Activated CD4-positive, alpha-beta T cell treated with anti-CD3 and anti-CD28 coated beads for 48 hours (primary cell): ENCODE measurements at regions not wholly inside any gene's neighbourhood (a gene's known extent, or its start where the extent isn't known, plus 50 kb on each side); places are given as distances from the start of the nearest gene placed in this dataset.

Experiments
- DNase-seq: peaks from one replicate; pipeline ENCODE4 v3.0.0-alpha.2; 2020

DNA sequence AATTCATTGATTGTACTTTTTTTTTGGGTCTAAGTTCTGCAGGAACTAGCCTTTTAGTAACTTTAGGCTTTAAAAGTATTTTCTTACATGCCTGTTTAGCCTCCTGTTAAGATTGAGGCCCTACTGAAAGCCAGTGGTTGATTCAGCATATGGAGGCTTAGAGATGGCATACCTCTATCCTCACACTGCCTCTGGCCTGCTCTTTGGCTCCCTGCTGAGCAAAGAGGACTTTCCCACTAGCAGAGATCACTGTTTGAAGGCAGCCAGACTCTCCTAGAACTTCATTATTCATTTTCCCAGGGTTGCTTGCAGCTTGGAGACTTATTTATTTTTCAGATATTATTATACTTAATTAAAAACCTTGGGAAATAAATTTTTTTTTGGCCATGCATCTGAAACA is 405.6 kb upstream of the MEX3C start:
- no peak for DNase-seq

DNA sequence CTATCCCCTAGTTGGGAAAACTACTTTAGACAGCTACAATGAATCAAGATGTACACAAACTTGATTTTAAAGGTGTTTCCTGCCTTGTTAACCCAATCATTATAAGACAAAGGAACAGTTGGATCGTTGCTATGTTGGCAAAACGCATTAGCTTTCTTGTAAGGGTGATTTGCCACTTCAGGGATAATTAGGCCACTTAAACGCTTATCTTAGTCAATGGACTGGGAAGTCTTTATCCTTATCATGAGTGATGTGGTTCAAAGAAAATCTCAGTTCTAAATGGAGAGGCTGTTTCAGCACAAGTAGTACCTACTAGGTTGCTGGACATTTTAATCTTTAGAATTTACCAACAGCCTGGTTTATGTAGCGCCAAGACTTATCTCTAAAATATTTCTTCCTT is 406.1 kb upstream of the MEX3C start:
- DNase-seq, result no peak

DNA sequence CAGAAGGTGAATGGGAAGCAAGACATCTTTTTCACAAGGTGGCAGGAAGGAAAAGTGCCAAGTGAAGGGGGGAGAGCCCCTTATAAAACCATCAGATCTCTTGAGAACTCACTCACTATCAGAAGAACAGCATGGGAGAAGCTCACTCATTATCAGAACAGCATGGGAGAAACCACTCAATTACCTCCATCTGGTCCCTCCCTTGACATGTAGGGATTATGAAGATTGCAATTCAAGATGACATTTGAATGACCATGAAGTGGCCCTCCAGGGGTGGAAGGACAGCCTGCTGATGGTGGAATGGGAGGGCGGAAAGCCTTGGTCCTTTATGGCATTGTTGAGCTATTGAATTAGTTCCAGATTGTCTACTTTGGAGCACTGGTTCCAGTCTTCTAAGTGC is 413.0 kb upstream of the MEX3C start:
- no peak for DNase-seq

DNA sequence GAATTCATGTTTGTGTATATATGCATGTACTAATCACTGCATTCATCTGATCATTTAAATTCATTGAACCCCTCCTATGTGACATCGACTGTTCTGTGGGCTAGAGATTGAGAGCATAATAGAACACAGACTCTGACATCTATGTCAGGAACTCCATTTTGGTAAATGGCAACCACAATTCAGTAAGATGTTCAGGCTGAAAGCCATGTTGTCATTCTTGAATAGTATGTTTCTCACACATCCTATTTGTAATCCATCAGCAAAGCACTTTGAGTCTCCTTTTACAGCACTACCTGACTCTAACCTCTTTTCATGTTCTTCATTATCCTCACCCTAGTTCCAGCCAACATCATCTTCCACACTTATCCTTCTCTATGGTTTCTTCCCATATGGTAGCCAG is 413.8 kb upstream of the MEX3C start:
- DNase-seq, result no peak

DNA sequence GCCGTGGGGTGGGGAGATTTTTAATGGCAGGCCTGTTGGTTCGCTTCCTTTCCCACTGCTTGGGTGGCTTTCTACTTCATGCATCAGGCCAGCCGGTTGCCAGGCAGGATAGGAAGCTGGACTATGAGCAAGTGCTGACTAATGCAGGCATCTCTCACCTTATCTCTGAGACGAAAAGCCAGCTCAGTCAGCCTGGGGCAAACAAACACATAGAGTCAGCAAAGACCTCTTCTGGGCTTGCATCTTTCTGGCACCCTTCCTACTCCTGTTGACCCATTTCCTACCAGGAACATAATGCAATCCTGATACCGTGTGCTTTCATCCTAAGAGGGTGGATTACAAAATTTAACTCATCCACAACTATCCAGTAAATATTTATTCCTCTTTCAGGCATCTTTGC is 416.6 kb upstream of the MEX3C start:
- no peak for DNase-seq

DNA sequence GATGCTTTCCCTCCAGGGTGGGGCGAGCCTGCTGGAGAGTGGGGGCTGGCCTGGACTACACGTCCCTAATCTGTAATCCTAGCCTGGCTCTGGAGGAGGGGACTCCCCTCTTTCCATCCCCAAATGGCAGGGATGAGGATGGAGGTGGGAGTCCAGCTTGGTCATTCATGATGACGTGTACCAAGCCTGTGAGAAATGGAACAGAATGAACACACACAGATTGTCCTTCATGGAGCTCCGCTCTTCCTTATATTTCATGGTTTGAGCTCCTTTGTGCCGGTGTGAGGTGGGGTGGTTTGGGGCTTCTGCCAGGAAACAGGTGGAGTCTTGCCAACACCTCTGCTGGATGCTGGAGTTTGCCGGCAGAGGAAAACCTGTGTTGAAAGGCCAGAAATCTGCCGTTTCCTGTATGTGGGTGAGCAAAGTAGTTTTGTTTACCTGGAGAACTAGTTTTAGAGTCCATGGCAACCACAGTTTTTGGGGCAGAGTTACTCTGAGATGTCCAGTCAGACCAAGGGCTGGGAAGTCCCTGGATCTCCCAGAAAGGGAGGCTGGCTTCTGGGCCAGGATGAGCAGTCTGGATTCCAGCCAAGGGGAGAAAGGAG is 417.6 kb upstream of the MEX3C start:
- DNase-seq, result no peak

DNA sequence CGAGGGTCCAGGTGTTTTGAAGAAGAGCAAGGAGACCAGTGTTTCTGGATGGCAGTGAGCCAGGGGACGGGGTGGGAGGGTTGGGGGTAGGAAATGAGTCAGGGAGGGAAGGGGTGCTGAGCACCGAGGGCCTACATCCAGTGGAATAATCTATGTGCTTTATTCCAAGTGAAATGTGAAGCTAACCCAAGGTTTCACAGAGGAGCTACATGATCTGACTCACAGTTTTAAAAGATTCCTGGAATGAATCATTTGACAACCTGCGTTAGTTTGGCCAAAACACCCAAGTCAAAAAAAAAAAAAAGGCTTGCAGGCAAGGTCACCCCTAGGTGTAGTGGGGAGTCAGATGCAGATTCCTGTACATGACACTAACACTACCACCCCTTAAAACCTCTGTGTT is 419.7 kb upstream of the MEX3C start:
- DNase-seq, result no peak

DNA sequence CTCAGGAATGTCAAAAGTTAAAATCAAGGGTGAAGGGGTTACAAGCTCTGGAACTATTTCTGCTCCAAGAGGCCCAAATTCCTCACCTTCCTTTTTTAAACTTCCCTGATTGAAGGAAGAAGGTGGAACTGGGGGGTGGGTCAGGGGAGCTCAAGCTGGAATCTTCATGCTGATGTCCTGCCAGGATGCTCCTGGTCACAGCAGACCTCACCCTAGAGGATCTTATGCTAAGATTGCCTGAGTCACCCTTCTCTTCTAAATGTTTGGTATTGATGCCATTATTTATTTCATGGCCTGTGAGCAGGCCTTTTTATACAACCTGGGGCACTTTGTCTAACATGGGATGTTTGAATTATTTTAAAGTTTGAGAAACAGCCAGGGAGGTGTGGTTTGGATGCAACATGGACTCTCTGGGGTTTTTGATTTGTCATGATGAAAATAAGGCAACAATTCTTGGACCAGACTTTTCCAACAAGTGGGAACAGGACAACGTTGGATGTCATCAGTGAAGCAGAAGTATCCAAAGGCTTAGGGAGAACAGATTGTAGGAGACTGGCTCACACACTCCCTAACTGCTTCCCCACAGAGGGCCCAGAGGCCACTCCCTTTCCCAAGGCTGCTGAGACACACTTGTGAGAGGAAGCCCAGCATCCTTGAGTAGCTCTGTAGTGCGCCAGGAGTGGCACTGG is 420.2 kb upstream of the MEX3C start:
- DNase-seq, result no peak

DNA sequence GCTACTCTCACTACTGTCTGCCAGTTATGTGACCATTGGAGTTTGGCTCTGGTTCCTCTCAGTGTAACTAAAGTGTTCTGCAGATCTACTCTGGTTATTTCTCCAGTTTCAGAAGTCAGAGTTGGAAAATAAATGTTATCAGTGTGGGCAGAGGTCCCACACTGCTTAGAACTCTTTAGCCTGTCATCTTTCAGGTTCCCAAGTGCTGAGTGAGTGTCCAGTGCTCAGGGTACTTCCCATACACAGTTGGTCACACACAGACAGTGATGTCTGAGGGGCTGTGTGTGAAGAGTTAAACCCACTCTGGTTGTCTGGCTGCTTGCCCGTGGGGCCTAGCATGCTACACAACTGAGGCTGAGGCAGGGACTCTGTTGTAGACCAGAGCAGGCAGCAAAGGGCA is 421.8 kb upstream of the MEX3C start:
- DNase-seq, result no peak

DNA sequence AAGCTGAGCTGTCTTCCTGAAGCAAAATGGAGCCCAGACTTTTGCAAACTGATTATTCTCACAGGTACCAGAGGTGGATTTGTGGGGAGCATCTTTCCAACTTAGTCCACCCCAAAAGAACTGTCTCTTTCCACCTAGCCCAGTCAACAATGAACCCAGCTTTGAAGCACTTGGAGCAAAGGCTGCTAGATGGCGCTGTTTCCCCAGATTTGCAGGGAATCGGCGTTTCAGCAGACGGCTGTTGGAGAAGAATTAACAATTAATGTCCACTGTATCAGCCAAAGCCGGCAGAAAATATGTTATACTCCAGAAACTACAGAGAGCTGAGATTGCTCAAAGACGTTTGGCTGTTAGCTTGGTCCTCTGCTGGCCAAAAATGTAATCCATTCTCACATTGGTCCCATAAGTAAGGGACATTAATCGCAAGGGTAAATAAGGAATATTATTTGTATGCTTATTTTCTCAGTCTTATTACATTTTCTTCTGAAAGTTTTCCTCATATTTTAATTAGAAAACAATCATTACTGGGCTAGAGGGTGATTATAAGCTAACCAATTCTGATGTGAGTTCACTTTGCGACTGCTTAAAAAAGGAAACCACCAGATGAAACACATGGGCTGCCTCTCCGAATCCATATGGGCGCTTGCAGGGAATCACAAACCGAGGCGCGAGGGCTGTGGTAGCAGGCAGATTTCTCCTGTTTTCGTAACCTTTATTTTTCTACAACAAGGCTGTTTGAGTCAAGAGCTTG is 423.8 kb upstream of the MEX3C start:
- peak; percentile 61 for DNase-seq

DNA sequence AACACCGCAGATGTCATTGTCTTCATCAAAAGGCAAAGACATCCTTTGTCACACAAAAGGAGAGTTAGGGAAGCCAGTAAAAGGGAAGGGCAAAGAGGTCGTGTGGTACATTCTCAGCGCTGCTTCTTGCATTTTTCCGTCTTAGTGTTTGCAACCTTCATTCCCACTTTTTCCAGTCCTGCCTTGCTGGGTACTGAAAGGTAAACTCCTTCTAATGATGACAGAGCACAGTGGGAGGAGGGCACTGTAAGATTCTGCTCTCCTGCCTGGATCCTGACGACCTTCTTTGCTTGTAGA is 424.3 kb upstream of the MEX3C start:
- no peak for DNase-seq

DNA sequence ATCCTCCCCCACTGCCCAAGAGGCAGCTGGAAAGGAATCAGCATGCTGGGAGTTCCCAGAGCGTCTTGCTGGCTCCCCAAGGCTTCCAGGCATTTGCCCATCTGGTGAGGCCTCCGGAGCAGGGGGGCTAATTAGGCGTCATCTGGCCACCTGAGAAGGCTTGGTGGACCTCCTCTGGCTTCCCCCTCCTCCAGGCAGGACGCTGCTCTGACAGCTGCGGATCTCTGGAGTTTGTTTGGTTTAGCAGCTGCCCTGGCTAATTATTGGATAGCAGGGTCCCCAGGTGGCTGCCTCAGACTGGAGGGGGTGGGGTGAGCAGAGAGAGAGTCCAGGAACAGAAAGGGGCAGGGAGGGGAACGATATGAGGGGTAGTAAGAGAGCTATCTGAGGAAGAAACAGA is 425.2 kb upstream of the MEX3C start:
- no peak for DNase-seq

DNA sequence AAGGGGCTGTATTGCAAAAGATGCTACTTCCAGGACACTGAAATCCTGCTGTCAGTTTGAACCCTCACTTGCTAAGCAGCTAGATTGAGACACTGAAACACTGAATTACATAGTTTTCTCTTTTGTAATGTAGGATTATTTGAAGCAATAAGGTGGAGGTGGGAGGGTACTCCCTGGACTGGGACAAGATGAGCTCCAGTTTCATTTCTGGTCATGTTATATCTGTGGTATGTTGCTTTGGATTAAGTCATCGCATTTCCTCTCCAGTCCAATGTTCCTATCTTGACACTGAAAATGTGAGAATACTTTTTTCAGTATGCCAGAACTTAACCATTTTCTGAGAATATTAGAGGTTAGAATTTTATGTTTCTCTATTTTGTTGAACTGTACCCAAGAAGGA is 426.2 kb upstream of the MEX3C start:
- no peak for DNase-seq

DNA sequence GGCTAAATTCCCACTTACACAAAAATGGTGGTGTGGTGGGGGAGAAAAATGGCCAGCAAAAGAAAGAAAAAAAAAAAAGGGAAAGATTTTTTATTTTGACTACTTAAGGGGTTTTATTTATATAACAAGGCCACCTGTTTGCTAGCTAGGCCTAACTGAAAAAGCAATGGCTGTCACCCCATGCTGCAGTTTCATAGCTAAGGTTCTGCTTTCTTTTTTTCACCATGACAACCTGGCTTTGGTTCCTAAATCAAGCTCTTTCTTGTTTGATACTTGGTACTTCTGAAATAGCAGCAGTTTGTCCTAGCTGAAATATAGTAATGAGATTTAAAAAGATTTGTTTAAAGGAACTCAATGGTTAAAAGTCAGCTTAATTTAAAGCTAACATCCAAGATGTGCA is 433.2 kb upstream of the MEX3C start:
- no peak for DNase-seq

DNA sequence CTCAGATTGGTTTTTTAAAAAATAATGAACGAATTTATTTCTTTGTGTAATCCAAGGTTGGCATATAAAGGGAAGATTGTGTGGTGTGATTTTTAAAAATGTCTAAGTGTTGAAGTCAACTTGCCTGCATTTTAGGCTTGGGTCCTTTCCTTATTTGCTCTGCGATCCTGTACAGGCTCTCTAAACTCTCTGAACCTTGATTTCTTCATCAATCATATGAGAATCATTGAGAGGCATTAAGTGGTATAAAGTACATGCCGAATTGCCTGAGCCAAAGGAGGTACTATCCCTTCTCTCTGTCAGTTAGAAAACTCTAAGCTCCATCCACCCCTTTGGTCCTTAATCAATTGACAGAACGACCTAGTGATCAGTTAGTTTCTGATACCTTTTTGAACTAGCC is 440.4 kb upstream of the MEX3C start:
- DNase-seq, result no peak

DNA sequence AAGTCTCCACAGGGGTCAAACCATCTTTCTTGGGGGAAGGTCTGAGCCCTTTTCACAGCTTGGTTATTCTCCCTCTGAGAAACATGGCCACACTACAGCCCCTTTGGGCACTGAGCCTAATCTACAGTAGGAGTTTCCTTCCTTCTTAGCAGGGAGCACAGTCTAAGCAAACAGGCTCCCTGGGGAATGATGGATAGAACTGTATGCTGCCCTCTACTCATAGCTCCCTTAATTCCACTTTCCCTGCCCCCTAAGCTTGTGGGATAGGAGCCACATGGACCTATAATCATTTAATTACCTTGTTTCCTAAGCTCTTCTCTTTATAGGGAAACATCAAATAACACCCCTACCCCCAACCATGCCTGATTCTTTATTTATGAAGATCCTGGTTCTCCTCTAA is 442.1 kb upstream of the MEX3C start:
- DNase-seq, result no peak

DNA sequence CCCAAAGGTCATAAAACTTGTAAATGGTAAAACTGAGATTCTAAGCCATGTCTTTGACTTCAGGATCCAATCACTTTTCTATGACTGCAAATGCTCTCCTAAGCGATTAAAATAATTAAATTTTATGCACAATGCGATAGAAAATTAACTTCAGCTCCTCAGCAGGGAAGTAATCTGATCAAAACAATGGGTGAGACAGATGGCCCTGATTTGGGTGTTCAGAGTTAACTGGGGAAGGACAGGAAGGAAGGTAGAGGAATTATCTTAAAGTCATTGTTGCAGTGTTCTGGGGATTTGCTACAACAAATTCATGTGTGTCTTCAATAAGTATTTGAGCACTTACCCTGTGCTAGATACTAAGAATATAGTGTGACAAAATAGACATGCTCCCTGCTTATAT is 446.0 kb upstream of the MEX3C start:
- no peak for DNase-seq

DNA sequence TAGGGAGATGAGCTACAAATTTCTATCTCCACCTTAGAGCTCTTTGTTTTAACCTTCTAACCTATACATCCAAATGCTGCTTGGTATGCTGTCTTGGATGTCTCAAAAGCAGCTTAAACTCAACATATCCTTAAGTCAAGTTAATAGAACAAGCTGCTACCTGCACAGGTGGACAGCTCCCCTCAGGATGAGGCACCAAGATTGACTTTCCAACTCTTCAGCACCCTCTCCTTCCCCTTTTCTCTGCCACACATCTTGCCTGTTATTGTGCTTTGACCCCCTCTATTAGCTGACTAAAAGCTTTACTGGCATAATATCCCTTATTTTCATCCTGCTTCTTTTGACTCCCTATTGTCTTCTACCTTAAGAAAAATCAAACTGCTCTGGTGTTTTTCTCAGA is 448.1 kb upstream of the MEX3C start:
- no peak for DNase-seq

DNA sequence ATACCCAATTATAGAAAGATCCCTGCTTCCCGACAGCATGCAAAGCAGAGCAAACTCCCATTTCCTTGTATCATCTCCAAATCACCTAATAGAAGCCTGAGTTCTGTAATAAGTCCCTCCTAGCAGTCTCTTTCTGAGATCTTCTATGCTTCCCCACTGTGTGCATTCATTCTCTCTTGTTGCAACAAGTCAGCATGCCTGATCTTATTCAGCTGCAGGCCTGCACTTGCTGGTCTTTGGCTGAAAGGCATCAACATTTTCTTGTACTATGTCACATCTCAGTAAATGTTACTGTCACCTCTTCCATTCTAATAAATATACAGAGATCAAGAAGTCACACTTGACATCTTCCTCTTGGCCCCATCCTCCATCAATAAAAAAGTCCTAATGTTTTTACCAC is 449.9 kb upstream of the MEX3C start:
- no peak for DNase-seq

DNA sequence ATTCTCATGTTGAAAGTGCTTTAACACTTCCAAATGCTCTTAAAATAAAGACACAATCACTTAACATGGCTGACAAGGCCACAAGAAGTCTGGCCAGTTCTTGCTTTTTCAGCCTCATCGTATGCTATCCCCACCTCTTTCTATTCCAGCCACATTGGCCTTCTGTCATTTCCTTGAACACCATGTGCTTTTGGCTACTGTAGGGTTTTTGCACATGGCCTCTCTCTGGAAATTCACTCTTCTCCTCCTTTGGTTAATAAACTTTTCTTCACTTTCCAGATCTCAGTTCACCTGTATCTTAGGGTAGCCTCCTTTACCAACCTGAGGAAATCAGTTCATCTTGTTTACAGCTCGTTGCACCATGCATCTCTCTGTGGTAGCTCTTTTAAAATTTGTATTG is 450.5 kb upstream of the MEX3C start:
- DNase-seq, result no peak

DNA sequence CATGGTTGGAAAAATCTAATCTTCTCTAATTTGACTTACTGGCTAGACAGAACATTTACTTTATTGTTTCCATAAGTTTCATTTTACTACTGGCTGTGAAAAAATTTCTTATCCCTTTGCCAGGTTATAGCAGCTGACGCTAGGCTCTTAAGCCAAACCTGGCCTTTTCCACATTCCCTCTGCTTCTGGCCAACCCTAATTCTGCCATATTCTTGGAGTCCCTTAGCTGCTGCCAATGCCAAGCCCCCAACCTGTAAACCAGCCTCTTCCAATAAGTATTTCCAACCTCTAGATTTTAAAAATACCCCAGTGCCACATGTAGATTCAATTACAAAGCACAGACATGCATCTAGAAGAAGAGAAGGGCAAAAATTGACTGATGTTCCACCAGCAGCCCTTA is 452.3 kb upstream of the MEX3C start:
- DNase-seq, result no peak

DNA sequence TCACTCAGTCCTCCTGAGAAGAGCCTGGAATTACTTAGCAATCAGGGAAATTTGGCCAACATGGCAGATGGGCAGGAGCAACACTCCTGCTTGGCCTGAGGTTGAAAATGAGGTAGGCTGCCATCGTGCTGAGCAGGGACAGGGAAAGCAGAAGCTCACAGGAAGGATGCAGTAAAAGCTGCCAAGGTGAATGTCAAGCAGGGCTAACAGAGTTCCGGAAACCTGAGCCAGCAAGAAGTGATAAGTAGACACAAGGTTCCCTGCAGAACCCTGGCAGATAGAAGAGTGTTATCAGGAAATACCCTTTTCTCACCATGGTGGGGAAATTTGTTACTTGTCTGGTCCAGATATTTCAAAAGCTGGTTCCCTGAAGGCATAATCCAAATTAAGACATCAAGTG is 454.3 kb upstream of the MEX3C start:
- no peak for DNase-seq

DNA sequence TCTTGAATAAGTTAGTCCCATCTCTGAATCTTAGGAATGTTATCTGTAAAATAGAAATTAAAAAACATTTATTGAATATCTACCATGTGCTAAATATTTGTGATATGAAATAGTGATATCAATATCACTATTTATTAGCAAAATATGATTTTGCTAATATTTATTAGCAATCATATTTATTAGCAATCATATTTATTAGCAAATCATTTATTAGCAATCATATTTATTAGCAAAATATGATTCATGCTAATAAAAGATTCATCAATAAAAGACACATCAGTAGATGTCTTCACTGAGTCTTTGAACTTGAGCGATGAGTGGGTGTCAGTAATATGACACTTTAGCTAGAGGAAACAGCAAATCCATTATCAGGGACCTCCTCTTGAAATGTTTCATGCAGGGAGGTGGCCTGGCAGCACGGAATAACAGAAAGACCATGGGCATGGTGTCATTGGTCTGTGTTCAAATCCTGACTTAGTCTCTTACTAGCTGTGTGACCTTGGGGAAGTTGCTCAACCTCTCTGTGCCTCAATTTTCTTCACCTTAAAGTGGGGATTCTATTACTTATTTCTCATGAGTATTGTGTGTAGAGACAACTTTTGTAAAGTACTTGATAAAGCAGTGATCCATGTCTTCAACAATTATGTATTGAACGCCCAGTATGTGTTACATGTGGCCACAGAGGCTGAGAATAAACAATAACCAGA is 456.2 kb upstream of the MEX3C start:
- DNase-seq, result no peak
